ENCODE measurements at regions not wholly inside any gene's neighbourhood (a gene's known extent, or its start where the extent isn't known, plus 50 kb on each side); places are given as distances from the start of the nearest gene placed in this dataset.

- TF ChIP-seq CTCF (IDR thresholded peaks at IDR 0.05) (no peak), POLR2AphosphoS5 (IDR thresholded peaks at IDR 0.05; ENCODE audit: low read depth, low read length) (no peak), REST (IDR thresholded peaks at IDR 0.05; ENCODE audit: insufficient read depth in 1 of 2, low read depth in 2 of 2, low read length in 1 of 2) (no peak)
Measured at GRCh38 chr12:66984077-66984476, 285.1 kb upstream of the CAND1 start.

Data from Panc1 (cell line).